ENCODE measurements at regions not wholly inside any gene's neighbourhood (a gene's known extent, or its start where the extent isn't known, plus 50 kb on each side); places are given as distances from the start of the nearest gene placed in this dataset.

GRCh38 chr2:2704428-2705090 is 373.5 kb upstream of the MYT1L start:
- DNase-seq = peak; percentile 17

- DNase-seq = no peak
These were observed 372.8 kb upstream of the MYT1L start for GRCh38 chr2:2703762-2704427.

GRCh38 chr2:2703172-2703571 is 372.1 kb upstream of the MYT1L start:
- DNase-seq = no peak

GRCh38 chr2:2702385-2702784 is 371.3 kb upstream of the MYT1L start:
- DNase-seq = no peak

- DNase-seq = no peak
These were observed 370.7 kb upstream of the MYT1L start for GRCh38 chr2:2701813-2702212.

- no peak for DNase-seq
These were observed 370.2 kb upstream of the MYT1L start for GRCh38 chr2:2701176-2701781.

GRCh38 chr2:2699121-2699505 is 368.0 kb upstream of the MYT1L start:
- DNase-seq = no peak

- DNase-seq = peak; percentile 17
These were observed 367.4 kb upstream of the MYT1L start for GRCh38 chr2:2698182-2699120.

- DNase-seq = no peak
These were observed 365.8 kb upstream of the MYT1L start for GRCh38 chr2:2696733-2697455.

- no peak for DNase-seq
These were observed 365.2 kb upstream of the MYT1L start for GRCh38 chr2:2696325-2696724.

GRCh38 chr2:2694746-2695145 is 363.7 kb upstream of the MYT1L start:
- no peak for DNase-seq

GRCh38 chr2:2692599-2693389 is 361.7 kb upstream of the MYT1L start:
- DNase-seq = no peak

- DNase-seq = no peak
These were observed 360.3 kb upstream of the MYT1L start for GRCh38 chr2:2691419-2691818.

GRCh38 chr2:2690985-2691384 is 359.9 kb upstream of the MYT1L start:
- no peak for DNase-seq

GRCh38 chr2:2689306-2689705 is 358.2 kb upstream of the MYT1L start:
- DNase-seq = no peak

GRCh38 chr2:2688254-2688653 is 357.2 kb upstream of the MYT1L start:
- no peak for DNase-seq

- DNase-seq = no peak
These were observed 356.7 kb upstream of the MYT1L start for GRCh38 chr2:2687745-2688144.

- DNase-seq = no peak
These were observed 355.1 kb upstream of the MYT1L start for GRCh38 chr2:2686222-2686621.

- DNase-seq = no peak
These were observed 352.6 kb upstream of the MYT1L start for GRCh38 chr2:2683606-2684224.

- DNase-seq = no peak
These were observed 351.7 kb upstream of the MYT1L start for GRCh38 chr2:2682700-2683342.
